Ishikawa (cell line): ENCODE measurements at regions not wholly inside any gene's neighbourhood (a gene's known extent, or its start where the extent isn't known, plus 50 kb on each side); places are given as distances from the start of the nearest gene placed in this dataset.

ENCODE experiments used
- EP300 ChIP-seq: IDR thresholded peaks from 2 replicates; pipeline ENCODE4 v1.6.1; 2012; ENCODE audit warnings: borderline replicate concordance
- ZBTB7A ChIP-seq: IDR thresholded peaks from 2 replicates; pipeline ENCODE4 v1.6.1; 2012; ENCODE audit warnings: low read depth

DNA sequence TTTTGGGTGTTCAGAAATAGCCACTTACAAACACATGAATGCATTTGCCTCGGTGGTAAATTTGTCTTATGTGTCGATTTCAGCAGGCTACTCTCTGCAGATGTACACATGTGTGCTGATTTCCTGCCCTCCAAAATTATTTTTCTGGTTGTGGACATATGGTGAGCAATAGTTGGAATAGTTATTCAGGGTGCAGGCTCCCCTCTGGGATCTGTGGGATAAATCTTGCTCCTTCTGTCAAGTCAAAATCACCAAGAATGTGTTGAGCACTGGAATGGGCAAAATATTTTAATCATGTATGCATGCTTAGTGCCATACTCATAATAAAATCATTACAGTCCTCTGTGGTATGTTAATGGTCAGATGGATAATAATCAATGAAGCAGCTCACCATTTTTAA, 684.5 kb downstream of the BCL11A start:
- no peak for TF ChIP-seq EP300
- TF ChIP-seq ZBTB7A = no peak
